Right atrium auricular region (tissue), 2 donors: ENCODE measurements at regions not wholly inside any gene's neighbourhood (a gene's known extent, or its start where the extent isn't known, plus 50 kb on each side); places are given as distances from the start of the nearest gene placed in this dataset.

ENCODE experiments used
- DNase-seq: peaks from one replicate; pipeline ENCODE4 v3.0.0-alpha.2; 2019; ENCODE audit warnings: low spot score
- H3K27ac ChIP-seq, 2 donors: fragments of 200-600 bp; sonication (generic); 1 replicate in 1 of 2; 2 replicates in 1 of 2; pipeline ENCODE4 v1.5.1; 2016 to 2019
- H3K27me3 ChIP-seq, 2 donors: fragments of 200-600 bp; sonication (generic); one replicate each; pipeline versions ENCODE4 v1.5.1 to v1.6.0; 2017 to 2019
- H3K36me3 ChIP-seq: fragments of 200-600 bp; sonication (generic); one replicate; pipeline ENCODE4 v1.5.1; 2016
- H3K4me1 ChIP-seq, 2 donors: fragments of 200-600 bp; sonication (generic); one replicate each; pipeline versions ENCODE4 v1.5.1 to v1.6.0; 2017 to 2019
- H3K4me3 ChIP-seq, 2 donors: fragments of 200-600 bp; sonication (generic); 1 replicate in 1 of 2; 2 replicates in 1 of 2; pipeline ENCODE4 v1.5.1; 2017 to 2019; ENCODE audit warnings: mild to moderate bottlenecking in 1 of 2, moderate library complexity in 1 of 2
- H3K9me3 ChIP-seq, 2 donors: fragments of 200-600 bp; sonication (generic); one replicate each; pipeline ENCODE4 v1.5.1; 2019
- TF ChIP-seq, protein P1 (sequence below), 2 donors: fragments of 200-600 bp; sonication (generic); IDR thresholded peaks; one replicate each; pipeline ENCODE4 v1.5.1; 2019; ENCODE audit warnings: antibody characterized with exemption in 2 of 2

DNA sequence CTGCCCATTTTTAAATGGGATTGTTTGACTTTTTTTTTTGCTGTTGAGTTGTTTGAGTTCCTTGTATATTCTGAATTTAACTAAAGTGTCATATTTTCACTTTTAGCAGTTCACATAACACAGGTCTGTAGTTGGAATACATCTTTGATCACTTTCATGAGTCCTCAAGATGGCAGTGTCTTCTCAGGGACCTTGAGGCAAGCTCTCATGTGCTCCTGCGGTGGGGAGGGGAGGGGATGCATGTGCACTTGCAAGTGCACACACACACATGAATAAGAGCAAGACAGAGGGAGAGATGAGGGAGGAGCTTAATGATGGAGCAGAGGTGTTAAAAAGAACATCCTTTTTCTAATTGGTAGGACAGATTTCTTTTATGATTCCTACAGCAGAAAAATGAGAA lies 291.4 kb upstream of the OR4E1 start:
- no peaks in the 10 kb centered on the region for H3K27me3 ChIP-seq
- H3K36me3 ChIP-seq = no peaks in the 10 kb centered on the region
- H3K27ac ChIP-seq = no peak overlapping the region
- H3K4me1 ChIP-seq = no peaks in the 10 kb centered on the region
- DNase-seq = no peak
- H3K9me3 ChIP-seq = no peaks in the 10 kb centered on the region
- TF ChIP-seq, protein P1, sequence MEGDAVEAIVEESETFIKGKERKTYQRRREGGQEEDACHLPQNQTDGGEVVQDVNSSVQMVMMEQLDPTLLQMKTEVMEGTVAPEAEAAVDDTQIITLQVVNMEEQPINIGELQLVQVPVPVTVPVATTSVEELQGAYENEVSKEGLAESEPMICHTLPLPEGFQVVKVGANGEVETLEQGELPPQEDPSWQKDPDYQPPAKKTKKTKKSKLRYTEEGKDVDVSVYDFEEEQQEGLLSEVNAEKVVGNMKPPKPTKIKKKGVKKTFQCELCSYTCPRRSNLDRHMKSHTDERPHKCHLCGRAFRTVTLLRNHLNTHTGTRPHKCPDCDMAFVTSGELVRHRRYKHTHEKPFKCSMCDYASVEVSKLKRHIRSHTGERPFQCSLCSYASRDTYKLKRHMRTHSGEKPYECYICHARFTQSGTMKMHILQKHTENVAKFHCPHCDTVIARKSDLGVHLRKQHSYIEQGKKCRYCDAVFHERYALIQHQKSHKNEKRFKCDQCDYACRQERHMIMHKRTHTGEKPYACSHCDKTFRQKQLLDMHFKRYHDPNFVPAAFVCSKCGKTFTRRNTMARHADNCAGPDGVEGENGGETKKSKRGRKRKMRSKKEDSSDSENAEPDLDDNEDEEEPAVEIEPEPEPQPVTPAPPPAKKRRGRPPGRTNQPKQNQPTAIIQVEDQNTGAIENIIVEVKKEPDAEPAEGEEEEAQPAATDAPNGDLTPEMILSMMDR (IDR thresholded peaks at IDR 0.05) = no peak
- no peak overlapping the region for H3K4me3 ChIP-seq

DNA sequence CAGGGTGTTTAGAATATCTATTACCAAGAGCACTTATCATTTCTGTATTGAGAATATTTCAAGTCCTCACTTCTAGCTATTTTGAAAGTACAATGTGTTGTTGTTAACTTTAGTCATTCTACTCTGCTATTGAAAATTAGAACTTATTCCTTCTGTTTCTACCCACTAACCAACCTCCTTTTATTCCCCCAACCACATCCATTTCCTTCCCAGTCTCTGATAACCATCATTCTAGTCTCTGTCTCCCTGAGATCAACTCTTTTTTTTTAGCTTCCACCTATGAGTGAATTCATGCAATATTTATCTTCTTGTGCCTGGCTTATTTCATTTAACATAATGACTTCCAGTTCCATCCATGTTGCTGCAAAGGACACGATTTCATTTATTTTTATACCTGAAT lies 290.6 kb upstream of the OR4E1 start:
- TF ChIP-seq, protein P1 (IDR thresholded peaks at IDR 0.05) = no peak
- Histone ChIP-seq H3K27me3 (no peaks in the 10 kb centered on the region), H3K9me3 (no peaks in the 10 kb centered on the region), H3K27ac (no peak overlapping the region), H3K36me3 (no peaks in the 10 kb centered on the region), H3K4me1 (no peaks in the 10 kb centered on the region), H3K4me3 (no peak overlapping the region)
- no peak for DNase-seq

DNA sequence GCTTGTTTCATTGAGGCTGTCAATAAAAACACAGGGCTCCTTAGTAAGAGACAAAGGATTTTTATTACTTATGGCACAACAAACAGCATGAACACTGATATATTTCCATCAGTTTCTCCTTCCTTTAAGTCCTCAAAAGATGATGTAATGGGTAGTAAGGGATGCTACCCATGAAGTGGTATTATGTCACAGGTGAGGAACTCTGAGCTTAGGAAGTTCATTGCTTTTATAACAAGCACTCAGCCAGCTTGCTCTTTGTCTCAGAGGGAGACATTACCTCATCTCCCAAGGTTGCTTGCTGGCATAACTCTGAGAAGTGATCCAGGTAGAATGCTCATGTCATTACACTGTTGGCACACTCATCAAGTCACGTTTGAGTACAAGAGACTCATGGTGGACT lies 287.0 kb upstream of the OR4E1 start:
- H3K36me3 ChIP-seq = no peaks in the 10 kb centered on the region
- H3K27ac ChIP-seq = no peak overlapping the region
- H3K4me1 ChIP-seq = no peaks in the 10 kb centered on the region
- no peak for DNase-seq
- H3K4me3 ChIP-seq = no peak overlapping the region
- H3K9me3 ChIP-seq = no peaks in the 10 kb centered on the region
- H3K27me3 ChIP-seq = no peaks in the 10 kb centered on the region
- TF ChIP-seq, protein P1 (IDR thresholded peaks at IDR 0.05) = no peak

DNA sequence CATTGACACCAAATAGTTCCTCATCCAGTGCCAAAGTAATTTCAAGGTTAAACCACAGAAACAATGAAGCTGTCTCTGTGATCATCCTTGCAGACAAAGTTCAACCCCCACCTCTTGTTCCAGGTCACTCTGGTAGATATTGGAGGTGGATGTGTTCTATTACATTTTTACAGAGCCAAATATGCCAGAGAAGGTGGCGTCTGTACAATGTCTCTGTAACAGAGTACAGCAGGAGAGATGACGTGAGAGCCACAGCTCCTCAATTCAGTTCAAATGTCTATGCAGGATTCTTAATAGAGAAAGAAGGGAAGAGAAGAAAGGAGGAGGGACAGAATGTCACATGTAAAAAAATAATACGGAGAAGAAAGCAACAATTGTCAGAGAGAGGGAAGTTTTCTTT lies 268.3 kb upstream of the OR4E1 start:
- Histone ChIP-seq H3K27me3 (no peaks in the 10 kb centered on the region), H3K9me3 (no peaks in the 10 kb centered on the region), H3K4me3 (no peak overlapping the region), H3K36me3 (no peaks in the 10 kb centered on the region), H3K27ac (no peak overlapping the region), H3K4me1 (no peaks in the 10 kb centered on the region)
- no peak for DNase-seq
- TF ChIP-seq, protein P1 (IDR thresholded peaks at IDR 0.05) = no peak

DNA sequence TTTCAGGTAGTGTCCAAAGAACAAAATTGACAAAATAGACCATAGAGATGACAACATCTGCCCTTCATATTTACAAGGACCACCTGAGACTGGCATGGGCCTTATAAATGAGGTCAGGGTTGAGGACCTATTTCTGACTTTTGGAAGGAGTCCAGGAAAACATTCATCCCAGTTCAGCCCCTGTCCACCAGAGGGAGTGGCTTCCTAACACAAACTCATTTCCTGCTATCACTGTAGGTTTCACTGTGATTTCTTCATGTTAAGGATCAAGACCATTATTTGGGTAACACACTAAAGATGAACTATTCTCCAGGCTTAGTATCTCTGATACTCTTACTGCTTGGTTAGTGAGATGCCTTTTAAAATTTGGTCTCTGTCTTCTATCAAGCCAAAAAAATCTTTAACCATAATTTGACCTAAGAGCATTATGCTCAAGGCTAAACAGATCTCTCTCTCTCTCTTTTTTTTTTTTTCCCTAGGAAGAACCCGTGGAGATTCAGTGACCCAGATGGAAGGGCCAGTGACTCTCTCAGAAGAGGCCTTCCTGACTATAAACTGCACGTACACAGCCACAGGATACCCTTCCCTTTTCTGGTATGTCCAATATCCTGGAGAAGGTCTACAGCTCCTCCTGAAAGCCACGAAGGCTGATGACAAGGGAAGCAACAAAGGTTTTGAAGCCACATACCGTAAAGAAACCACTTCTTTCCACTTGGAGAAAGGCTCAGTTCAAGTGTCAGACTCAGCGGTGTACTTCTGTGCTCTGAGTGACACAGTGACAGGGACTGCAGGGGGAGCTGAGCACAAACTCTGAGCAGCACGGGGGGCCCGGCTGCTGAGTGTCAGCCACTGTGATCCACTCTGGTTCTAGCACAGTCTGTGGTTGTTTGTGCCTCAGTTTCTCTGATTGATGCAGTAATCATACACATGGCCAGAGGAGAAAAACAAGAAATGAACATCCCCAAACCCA lies 267.6 kb upstream of the OR4E1 start:
- no peaks in the 10 kb centered on the region for H3K36me3 ChIP-seq
- no peak overlapping the region for H3K27ac ChIP-seq
- no peak overlapping the region for H3K4me3 ChIP-seq
- TF ChIP-seq, protein P1 (IDR thresholded peaks at IDR 0.05) = peak in 1 of 2 donors; percentile 40
- H3K9me3 ChIP-seq = no peaks in the 10 kb centered on the region
- H3K4me1 ChIP-seq = no peaks in the 10 kb centered on the region
- DNase-seq = no peak
- H3K27me3 ChIP-seq = no peaks in the 10 kb centered on the region
